ENCODE measurements at regions not wholly inside any gene's neighbourhood (a gene's known extent, or its start where the extent isn't known, plus 50 kb on each side); places are given as distances from the start of the nearest gene placed in this dataset.

- Histone ChIP-seq H3K9me3 (no peaks in the 10 kb centered on the region), H3K4me3 (no peak overlapping the region), H3K27me3 (no peaks in the 10 kb centered on the region), H3K4me1 (no peaks in the 10 kb centered on the region), H3K36me3 (replicated peaks in 1 of 2; ENCODE audit: insufficient read depth in 1 of 2, low read depth in 2 of 2) (no peaks in the 10 kb centered on the region), H3K27ac (no peak overlapping the region)
- intact Hi-C loops (cut with DNase I), result no loop called here
- 63 to 66% methylated on average over 12 to 17 of the region's 17 CpGs for WGBS, 2 donors
- DNase-seq (no peak), ATAC-seq (no peak)
- TF ChIP-seq CTCF (IDR thresholded peaks at IDR 0.05) (no peak), POLR2A (IDR thresholded peaks at IDR 0.05) (no peak)
Measured at GRCh38 chr5:176187276-176188062, 50.8 kb upstream of the SIMC1 start.

GRCh38 chr5:176188085-176188484 is 50.1 kb upstream of the SIMC1 start:
- TF ChIP-seq POLR2A (IDR thresholded peaks at IDR 0.05), result no peak
- TF ChIP-seq CTCF (IDR thresholded peaks at IDR 0.05), result no peak
- intact Hi-C loops (cut with DNase I), result no loop called here
- WGBS, 2 donors, result 79 to 84% methylated on average over 7 of the region's 7 CpGs

More at GRCh38 chr5:176188085-176188484, 50.1 kb upstream of the SIMC1 start:
- H3K36me3 ChIP-seq (replicated peaks in 1 of 2; ENCODE audit: insufficient read depth in 1 of 2, low read depth in 2 of 2), result no peaks in the 10 kb centered on the region
- H3K27me3 ChIP-seq, result no peaks in the 10 kb centered on the region
- ATAC-seq (no peak), DNase-seq (no peak)
- no peak overlapping the region for H3K4me3 ChIP-seq
- no peaks in the 10 kb centered on the region for H3K4me1 ChIP-seq
- no peak overlapping the region for H3K27ac ChIP-seq
- no peaks in the 10 kb centered on the region for H3K9me3 ChIP-seq

Data from body of pancreas (tissue), 4 donors.